MCF 10A (cell line): ENCODE measurements at regions not wholly inside any gene's neighbourhood (a gene's known extent, or its start where the extent isn't known, plus 50 kb on each side); places are given as distances from the start of the nearest gene placed in this dataset.

Experiments used
- BruUV-seq: library from RNA; stranded (reverse); fragments of 400-500 nt; replicated peaks from 2 replicates; lab custom pipeline; 2021; lab: Mats Ljungman, UMichigan
- CTCF ChIA-PET: fragments of 300-600 bp; sonication (Branson Sonifier 250); formaldehyde crosslinking; extraction: SDS; loops from one replicate; lab custom pipeline; 2021; ENCODE audit warnings: antibody characterized with exemption, inconsistent platforms; lab: Yijun Ruan, JAX
- POLR2A ChIA-PET: fragments of 300-600, 350-650 bp; sonication (Branson Sonifier 250); formaldehyde crosslinking; extraction: SDS; loops from one replicate; lab custom pipeline; 2020; ENCODE audit warnings: antibody characterized with exemption, inconsistent platforms; lab: Yijun Ruan, JAX
- DNase-seq: peaks from one replicate; pipeline ENCODE4 v3.0.0-alpha.2; 2018; ENCODE audit not compliant: unreplicated experiment
- H3K27ac Mint-ChIP-seq: one replicate; pipeline ENCODE4 v1.8.0; 2022; ENCODE audit warnings: mild to moderate bottlenecking, low read depth, mixed read lengths; ENCODE audit not compliant: unreplicated experiment
- H3K27me3 Mint-ChIP-seq: one replicate; pipeline ENCODE4 v1.8.0; 2022; ENCODE audit warnings: mixed read lengths; ENCODE audit not compliant: insufficient read depth, unreplicated experiment
- H3K36me3 Mint-ChIP-seq: one replicate; pipeline ENCODE4 v1.8.0; 2022; ENCODE audit warnings: mild to moderate bottlenecking, moderate library complexity, mixed read lengths; ENCODE audit not compliant: insufficient read depth, unreplicated experiment
- H3K4me1 Mint-ChIP-seq: one replicate; pipeline ENCODE4 v1.8.0; 2022; ENCODE audit warnings: mixed read lengths; ENCODE audit not compliant: insufficient read depth, unreplicated experiment
- H3K4me3 Mint-ChIP-seq: one replicate; pipeline ENCODE4 v1.8.0; 2022; ENCODE audit warnings: mild to moderate bottlenecking, moderate library complexity, mixed read lengths; ENCODE audit not compliant: unreplicated experiment
- H3K9me3 Mint-ChIP-seq: one replicate; pipeline ENCODE4 v1.8.0; 2022; ENCODE audit warnings: mixed read lengths; ENCODE audit not compliant: unreplicated experiment
- CTCF ChIP-seq: fragments of 200-600 bp; IDR thresholded peaks from one replicate; pipeline ENCODE4 v1.8.0; 2022; ENCODE audit warnings: antibody characterized with exemption, mild to moderate bottlenecking; ENCODE audit not compliant: unreplicated experiment
- intact Hi-C: fragments of 100-400 bp; cut with micrococcal nuclease; formaldehyde crosslinking; loops from 2 replicates; pipeline ENCODE4 v1.14.1; 2022

GRCh38 chr5:67346611-67347010 is 150.0 kb upstream of the CD180 start:
- H3K4me3 Mint-ChIP-seq: no peak overlapping the region
- POLR2A ChIA-PET: no interaction called here
- no peaks in the 10 kb centered on the region for H3K27me3 Mint-ChIP-seq
- H3K27ac Mint-ChIP-seq: no peak overlapping the region
- H3K36me3 Mint-ChIP-seq: peaks cover 6% of the 10 kb centered on the region
- DNase-seq: no peak
- H3K4me1 Mint-ChIP-seq: no peaks in the 10 kb centered on the region
- intact Hi-C loops: no loop called here
- TF ChIP-seq CTCF: no peak
- no TSS peak for BruUV-seq
- CTCF ChIA-PET: no interaction called here
- peaks cover 29% of the 10 kb centered on the region for H3K9me3 Mint-ChIP-seq

DNA sequence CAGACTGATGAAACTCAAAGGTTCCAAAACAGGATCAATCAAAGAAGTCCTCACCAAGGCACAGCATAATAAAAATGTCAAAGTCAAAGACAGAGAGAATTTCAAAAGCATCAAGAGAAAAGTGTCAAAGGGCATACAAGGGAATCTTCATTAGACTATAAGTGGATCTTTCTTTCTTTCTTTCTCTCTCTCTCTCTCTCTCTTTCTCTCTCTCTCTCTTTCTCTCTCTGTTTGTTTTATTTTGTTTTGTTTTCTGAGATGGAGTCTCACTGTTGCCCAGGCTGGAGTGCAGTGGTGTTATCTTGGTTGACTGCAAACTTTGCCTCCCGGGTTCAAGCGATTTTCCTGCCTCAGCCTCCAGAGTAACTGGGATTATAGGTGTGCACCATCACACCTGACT is 148.3 kb upstream of the CD180 start:
- POLR2A ChIA-PET: interaction anchor here (0.6 to 0.7 kb wide), 2 partner anchors 12 to 920 kb away, joined by 3 to 4 read pairs; no protein-coding TSS in a partner anchor
- no TSS peak for BruUV-seq
- no peak for TF ChIP-seq CTCF
- peaks cover 6% of the 10 kb centered on the region for H3K36me3 Mint-ChIP-seq
- H3K27me3 Mint-ChIP-seq: no peaks in the 10 kb centered on the region
- DNase-seq: no peak
- CTCF ChIA-PET: no interaction called here
- no peak overlapping the region for H3K4me3 Mint-ChIP-seq
- intact Hi-C loops: no loop called here
- no peaks in the 10 kb centered on the region for H3K4me1 Mint-ChIP-seq
- H3K9me3 Mint-ChIP-seq: peaks cover 29% of the 10 kb centered on the region
- H3K27ac Mint-ChIP-seq: no peak overlapping the region

GRCh38 chr5:67343835-67344234 is 147.2 kb upstream of the CD180 start:
- DNase-seq: no peak
- no TSS peak for BruUV-seq
- Mint-ChIP-seq H3K4me1 (no peaks in the 10 kb centered on the region), H3K27ac (no peak overlapping the region), H3K4me3 (no peak overlapping the region), H3K27me3 (no peaks in the 10 kb centered on the region), H3K36me3 (peaks cover 10% of the 10 kb centered on the region), H3K9me3 (peaks cover 29% of the 10 kb centered on the region)
- TF ChIP-seq CTCF: no peak
- ChIA-PET CTCF (interaction anchor here (0.7 kb wide), 1 partner anchor 10 kb away, joined by 3 read pairs; no protein-coding TSS in a partner anchor), POLR2A (no interaction called here)
- intact Hi-C loops: no loop called here

- Mint-ChIP-seq H3K4me3 (no peak overlapping the region), H3K27me3 (no peaks in the 10 kb centered on the region), H3K27ac (no peak overlapping the region), H3K4me1 (no peaks in the 10 kb centered on the region), H3K36me3 (peaks cover 10% of the 10 kb centered on the region), H3K9me3 (peaks cover 21% of the 10 kb centered on the region)
- ChIA-PET CTCF (interaction anchor here (0.6 to 1.5 kb wide), 3 partner anchors 8 to 793 kb away, joined by 3 read pairs; no protein-coding TSS in a partner anchor), POLR2A (interaction anchor here (0.6 kb wide), 1 partner anchor 11 kb away, joined by 3 read pairs; no protein-coding TSS in a partner anchor)
- no peak for TF ChIP-seq CTCF
- intact Hi-C loops: no loop called here
- no TSS peak for BruUV-seq
- no peak for DNase-seq
Observed at GRCh38 chr5:67341478-67341877, 144.9 kb upstream of the CD180 start.
